ENCODE measurements at regions not wholly inside any gene's neighbourhood (a gene's known extent, or its start where the extent isn't known, plus 50 kb on each side); places are given as distances from the start of the nearest gene placed in this dataset.

DNA sequence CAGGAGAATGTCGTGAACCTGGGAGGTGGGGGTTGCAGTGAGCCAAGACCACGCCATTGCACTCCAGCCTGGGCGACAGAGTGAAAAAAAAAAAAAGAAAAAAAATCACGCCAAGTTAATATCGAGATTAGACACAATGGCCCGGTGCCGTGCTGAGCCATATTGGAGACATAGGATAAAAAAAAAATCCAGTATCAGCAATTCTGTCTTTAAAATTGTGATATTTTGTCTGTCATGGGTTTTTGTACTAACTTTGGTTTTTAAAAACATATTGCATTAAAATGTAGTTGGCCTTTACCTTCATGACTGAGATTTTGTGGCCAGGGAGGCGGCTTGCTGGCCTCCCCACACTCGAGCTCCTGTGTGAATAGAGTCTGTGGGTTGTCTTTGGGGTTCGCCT, 62.8 kb upstream of the PITRM1 start:
- TF ChIP-seq POLR2AphosphoS5 (IDR thresholded peaks at IDR 0.05) (no peak), POLR2A (IDR thresholded peaks at IDR 0.05) (no peak), EP300 (IDR thresholded peaks at IDR 0.05) (no peak)
- TF ChIP-seq, protein P1, sequence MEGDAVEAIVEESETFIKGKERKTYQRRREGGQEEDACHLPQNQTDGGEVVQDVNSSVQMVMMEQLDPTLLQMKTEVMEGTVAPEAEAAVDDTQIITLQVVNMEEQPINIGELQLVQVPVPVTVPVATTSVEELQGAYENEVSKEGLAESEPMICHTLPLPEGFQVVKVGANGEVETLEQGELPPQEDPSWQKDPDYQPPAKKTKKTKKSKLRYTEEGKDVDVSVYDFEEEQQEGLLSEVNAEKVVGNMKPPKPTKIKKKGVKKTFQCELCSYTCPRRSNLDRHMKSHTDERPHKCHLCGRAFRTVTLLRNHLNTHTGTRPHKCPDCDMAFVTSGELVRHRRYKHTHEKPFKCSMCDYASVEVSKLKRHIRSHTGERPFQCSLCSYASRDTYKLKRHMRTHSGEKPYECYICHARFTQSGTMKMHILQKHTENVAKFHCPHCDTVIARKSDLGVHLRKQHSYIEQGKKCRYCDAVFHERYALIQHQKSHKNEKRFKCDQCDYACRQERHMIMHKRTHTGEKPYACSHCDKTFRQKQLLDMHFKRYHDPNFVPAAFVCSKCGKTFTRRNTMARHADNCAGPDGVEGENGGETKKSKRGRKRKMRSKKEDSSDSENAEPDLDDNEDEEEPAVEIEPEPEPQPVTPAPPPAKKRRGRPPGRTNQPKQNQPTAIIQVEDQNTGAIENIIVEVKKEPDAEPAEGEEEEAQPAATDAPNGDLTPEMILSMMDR (IDR thresholded peaks at IDR 0.05) = no peak

Measured in suprapubic skin (tissue), 4 donors.